KG1 (cell line): ENCODE measurements at regions not wholly inside any gene's neighbourhood (a gene's known extent, or its start where the extent isn't known, plus 50 kb on each side); places are given as distances from the start of the nearest gene placed in this dataset.

ENCODE experiments used
- DNase-seq: peaks from one replicate; lab custom pipeline; 2025; lab: John Stamatoyannopoulos, UW

DNA sequence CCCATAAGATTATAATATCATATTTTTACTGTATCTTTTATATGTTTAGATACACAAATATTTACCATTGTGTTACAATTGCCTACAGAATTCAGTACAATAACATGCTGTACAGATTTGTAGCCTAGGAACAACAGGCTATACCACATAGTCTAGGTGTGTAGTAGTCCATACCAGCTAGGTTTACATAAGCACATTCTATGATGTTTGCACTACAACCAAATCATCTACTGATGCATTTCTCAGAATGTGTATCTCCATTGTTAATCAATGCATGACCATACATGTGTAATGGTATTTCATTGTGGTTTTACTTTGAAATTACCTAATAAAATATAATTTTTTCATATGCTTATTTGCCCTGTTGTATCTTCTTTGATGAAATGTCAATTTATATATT, 288.1 kb upstream of the PCDH10 start:
- DNase-seq: no peak

- DNase-seq: no peak
Observed at GRCh38 chr4:132863619-132864018, 285.5 kb upstream of the PCDH10 start.

- no peak for DNase-seq
Observed at GRCh38 chr4:132865458-132865857, 283.6 kb upstream of the PCDH10 start.

- no peak for DNase-seq
Observed at GRCh38 chr4:132865922-132866321, 283.2 kb upstream of the PCDH10 start.

GRCh38 chr4:132866616-132867015, 282.5 kb upstream of the PCDH10 start:
- DNase-seq: no peak

GRCh38 chr4:132893787-132894186, 255.3 kb upstream of the PCDH10 start:
- DNase-seq: no peak

DNA sequence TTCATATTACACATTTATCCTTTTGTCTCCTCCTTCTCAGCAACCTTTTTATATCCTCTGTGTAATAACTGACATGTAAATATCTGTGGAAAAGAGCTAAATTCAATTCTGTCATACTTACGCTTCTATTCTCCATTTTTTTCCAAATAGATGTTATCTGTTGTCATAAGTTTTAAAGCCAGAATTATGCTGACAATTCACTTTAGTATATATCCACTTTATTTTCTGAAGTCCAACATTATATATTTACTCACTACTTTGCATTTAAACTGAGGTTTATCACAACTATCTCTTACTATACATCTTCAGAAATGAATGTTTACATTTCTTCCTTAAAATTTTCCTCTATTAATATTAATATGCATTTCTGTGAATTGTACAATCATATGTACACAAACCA, 247.9 kb upstream of the PCDH10 start:
- DNase-seq: no peak

DNA sequence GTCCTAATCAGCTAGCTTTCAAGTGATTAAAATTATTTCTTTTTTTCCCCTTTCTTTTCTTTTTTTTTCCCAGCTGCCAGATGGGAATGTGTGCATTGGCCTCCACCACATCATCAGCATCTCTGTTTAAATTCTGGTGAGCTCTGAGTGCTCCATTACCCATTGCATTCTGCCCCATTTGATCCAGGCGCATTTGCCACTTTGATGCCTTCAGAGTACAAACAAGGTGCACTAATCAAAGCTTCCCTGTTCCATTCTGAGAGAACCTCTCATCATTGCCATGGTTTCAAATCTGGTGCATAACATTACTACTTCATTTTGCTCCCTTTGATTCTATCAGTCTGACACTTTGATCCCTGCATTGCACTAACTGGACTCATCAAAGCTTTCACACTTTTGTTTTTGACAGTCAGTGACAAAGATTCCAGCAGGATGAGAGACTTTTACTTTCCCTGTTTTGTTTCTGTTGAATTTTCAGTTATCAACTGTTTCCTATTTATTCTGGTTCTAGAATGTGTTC, 238.8 kb upstream of the PCDH10 start:
- no peak for DNase-seq

DNA sequence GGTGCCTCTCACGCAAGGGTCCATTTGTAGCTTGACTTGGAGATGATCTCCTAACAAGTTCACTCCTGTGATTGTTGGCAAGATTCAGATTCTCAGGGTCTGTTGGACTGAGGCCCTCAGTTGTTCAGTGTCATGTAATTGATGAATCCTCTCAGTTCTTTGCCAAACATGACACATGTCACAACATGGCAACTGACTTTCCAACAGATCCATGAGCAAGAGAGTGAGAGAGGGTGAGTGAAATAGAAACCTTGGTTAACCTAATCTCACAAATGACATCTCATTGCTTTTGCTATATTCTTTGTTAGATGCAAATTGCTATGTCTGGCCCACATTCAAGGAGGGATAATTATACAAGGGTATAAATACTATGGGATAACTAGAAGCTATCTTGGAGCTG, 231.0 kb upstream of the PCDH10 start:
- no peak for DNase-seq

DNA sequence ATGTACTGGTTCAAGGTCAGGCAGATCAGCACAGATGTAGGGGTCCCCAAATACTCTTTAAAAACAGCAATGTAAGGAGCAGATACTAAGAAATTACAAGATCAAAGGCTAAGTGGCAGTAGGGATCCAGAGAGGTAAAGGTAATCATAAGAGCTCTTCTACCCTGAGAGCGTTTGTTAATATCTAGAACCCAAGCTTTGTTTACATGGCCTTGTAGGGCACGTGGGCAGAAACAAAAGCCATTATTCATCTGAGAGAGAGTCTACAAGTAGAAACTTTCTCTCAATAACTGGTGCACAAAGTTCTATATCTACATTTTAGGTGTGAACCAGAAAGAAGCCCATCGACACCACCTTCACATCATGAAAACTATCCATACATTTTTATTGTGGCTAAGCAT, 225.6 kb upstream of the PCDH10 start:
- no peak for DNase-seq

DNA sequence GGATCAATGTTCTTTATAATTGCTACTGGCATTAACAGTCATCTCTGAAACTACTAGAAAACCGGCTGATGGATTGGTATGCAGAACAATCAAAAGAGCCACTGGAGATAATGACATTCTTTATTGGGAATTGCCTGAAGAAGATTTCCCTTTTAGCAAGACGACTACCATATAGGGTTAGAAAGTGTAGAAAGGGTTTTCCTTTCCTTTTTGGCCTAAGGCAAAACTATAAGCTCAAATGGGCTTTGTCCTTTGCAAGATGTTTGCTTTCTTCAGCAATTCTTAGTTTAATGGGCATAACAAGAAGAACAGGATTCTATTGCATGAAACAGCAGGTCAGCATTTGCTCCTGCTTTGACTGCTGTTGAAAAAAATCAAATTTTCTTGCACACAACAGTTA, 214.2 kb upstream of the PCDH10 start:
- no peak for DNase-seq

DNA sequence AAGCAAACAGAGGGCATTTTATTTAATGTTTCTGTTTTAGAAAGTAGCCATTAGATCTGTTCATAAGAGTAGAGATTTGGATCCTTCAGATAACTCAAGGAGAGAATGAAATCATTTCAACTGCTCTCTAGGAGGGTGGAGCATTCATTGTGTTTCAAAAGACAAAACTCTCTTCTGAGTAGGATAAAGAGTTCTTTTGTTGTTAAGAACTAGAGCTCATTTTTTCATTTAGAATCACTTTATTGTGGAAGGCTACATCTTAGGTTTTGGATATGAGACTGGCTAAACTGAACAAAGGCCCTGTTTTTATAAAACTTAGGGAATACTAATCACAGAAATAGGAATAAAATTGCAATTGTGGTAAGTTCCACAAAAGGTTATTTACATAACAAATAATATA, 193.9 kb upstream of the PCDH10 start:
- no peak for DNase-seq

- no peak for DNase-seq
Observed at GRCh38 chr4:132956962-132957361, 192.1 kb upstream of the PCDH10 start.

- DNase-seq: no peak
Observed at GRCh38 chr4:132958457-132959263, 190.4 kb upstream of the PCDH10 start.

GRCh38 chr4:132981611-132982010, 167.5 kb upstream of the PCDH10 start:
- no peak for DNase-seq

DNA sequence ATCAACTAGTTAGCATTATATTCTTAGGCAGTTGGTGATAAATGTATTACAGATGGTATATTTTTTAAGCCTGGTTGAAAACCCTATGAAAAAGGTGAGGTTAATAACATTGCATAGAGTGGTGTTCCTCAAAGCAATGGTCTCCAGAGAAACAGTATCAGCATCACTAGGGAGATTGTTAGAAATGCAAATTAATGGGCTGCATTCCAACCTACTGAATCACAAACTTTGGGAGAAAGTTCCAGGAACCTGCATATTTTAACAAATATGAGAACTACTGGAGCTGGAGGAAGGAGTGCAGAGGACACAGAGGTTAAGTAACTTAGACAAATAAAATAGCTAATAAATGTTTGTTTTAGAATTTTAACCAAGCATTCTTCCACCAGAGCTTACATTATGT, 166.9 kb upstream of the PCDH10 start:
- DNase-seq: no peak

DNA sequence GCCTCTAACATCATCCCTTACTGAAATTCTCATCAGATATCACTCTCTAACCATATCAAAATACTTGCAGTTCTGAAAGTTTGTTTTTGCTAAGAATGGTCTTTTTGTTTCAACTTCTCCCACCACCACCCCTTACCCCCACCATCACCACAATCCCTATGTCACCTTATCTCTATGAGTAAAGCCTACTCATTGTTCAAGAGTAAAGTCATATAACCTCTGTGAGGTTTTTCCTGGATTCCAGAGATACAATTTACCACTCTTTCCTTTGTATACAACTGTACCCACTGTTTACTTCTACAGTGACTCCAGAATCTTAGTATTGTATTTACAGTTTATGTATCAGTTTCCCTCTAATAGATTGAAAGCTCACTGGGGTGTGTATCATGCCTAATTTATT, 158.0 kb upstream of the PCDH10 start:
- no peak for DNase-seq

GRCh38 chr4:132992686-132993085, 156.4 kb upstream of the PCDH10 start:
- no peak for DNase-seq

DNA sequence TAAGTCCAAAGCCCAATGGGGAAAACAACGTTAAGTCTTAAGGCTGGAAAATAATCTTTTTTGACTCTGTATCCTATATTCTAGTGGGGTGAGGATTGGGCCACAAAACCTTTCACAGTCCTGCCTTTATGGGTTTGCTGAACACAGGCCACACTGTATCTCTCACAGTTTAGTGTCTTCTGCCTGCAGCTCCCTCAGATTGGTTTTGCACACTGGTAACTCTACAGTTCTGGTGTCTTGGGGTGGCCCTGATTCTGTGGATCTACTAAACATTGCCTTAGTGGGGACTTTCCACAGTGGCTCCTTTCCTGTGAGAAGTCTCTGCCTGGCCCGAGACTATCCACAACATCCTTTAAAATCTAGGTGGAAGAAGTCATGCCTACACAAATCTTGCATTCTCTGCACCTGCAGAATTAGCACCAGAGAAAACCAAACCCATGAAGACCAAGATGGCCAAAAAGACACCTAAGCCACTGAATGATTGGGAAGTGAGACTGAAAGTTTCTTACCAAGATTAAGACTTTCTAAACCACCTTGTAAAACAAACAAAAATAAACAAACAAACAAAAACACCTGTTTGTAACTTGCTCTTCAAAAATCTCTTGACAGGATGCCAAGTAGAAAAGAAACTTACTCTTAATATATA, 150.4 kb upstream of the PCDH10 start:
- no peak for DNase-seq

- DNase-seq: no peak
Observed at GRCh38 chr4:133000012-133000411, 149.1 kb upstream of the PCDH10 start.

GRCh38 chr4:133003169-133003568, 145.9 kb upstream of the PCDH10 start:
- no peak for DNase-seq

GRCh38 chr4:133014473-133015135, 134.5 kb upstream of the PCDH10 start:
- DNase-seq: no peak

DNA sequence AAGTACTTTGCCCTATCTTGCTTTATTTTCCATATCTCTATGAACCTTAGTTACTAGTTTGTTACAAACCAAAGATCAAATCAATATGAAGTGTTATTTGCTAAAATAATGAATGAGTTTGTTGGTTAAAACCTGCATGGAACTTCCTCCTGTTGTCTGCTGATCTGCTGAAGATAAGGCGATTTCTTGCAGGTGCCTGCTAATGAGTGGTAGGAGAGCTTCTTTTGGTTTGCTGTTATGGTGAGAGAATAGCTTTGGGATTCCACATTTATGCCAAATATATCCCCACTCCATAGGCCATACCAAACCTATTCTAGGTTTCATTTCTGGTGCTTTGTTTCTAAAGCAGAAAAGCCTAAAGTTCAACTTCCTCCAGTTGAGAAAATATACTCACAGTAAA, 103.8 kb upstream of the PCDH10 start:
- DNase-seq: no peak
